ENCODE measurements at regions not wholly inside any gene's neighbourhood (a gene's known extent, or its start where the extent isn't known, plus 50 kb on each side); places are given as distances from the start of the nearest gene placed in this dataset.

DNA sequence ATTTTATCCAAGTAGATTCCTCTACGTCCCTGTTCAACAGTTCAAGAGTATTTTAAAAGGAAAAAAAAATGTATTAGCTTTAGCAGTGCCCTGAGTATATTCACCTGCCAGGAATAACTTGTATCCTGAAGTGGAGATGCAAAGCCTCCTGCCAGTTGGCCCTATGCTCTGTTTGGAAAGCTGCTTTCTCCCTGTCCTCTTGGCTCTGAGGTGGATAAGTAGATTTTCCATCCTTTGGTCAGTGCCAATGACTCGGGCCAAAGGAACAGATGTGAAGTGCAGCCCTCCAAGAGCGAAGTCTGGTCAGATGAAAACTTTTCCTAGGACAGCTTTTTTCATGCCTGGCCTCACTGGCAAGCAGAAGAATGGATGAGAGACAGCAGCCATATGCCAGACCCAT lies 839.9 kb upstream of the TENM4 start:
- no peak for TF ChIP-seq YY1 (IDR thresholded peaks at IDR 0.05; ENCODE audit: low read depth)
- no peak for TF ChIP-seq CEBPB (IDR thresholded peaks at IDR 0.05)
- TF ChIP-seq, protein P1, sequence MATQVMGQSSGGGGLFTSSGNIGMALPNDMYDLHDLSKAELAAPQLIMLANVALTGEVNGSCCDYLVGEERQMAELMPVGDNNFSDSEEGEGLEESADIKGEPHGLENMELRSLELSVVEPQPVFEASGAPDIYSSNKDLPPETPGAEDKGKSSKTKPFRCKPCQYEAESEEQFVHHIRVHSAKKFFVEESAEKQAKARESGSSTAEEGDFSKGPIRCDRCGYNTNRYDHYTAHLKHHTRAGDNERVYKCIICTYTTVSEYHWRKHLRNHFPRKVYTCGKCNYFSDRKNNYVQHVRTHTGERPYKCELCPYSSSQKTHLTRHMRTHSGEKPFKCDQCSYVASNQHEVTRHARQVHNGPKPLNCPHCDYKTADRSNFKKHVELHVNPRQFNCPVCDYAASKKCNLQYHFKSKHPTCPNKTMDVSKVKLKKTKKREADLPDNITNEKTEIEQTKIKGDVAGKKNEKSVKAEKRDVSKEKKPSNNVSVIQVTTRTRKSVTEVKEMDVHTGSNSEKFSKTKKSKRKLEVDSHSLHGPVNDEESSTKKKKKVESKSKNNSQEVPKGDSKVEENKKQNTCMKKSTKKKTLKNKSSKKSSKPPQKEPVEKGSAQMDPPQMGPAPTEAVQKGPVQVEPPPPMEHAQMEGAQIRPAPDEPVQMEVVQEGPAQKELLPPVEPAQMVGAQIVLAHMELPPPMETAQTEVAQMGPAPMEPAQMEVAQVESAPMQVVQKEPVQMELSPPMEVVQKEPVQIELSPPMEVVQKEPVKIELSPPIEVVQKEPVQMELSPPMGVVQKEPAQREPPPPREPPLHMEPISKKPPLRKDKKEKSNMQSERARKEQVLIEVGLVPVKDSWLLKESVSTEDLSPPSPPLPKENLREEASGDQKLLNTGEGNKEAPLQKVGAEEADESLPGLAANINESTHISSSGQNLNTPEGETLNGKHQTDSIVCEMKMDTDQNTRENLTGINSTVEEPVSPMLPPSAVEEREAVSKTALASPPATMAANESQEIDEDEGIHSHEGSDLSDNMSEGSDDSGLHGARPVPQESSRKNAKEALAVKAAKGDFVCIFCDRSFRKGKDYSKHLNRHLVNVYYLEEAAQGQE (IDR thresholded peaks at IDR 0.05; ENCODE audit: low read depth) = no peak
- TF ChIP-seq FOXM1 (IDR thresholded peaks at IDR 0.05; ENCODE audit: borderline replicate concordance, low read depth) = no peak
- TF ChIP-seq, protein P2, sequence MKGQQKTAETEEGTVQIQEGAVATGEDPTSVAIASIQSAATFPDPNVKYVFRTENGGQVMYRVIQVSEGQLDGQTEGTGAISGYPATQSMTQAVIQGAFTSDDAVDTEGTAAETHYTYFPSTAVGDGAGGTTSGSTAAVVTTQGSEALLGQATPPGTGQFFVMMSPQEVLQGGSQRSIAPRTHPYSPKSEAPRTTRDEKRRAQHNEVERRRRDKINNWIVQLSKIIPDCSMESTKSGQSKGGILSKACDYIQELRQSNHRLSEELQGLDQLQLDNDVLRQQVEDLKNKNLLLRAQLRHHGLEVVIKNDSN (IDR thresholded peaks at IDR 0.05) = no peak
- no peak for TF ChIP-seq TAF1 (IDR thresholded peaks at IDR 0.05; ENCODE audit: low read depth)
- TF ChIP-seq CREB1 (IDR thresholded peaks at IDR 0.05; ENCODE audit: low read depth) = no peak
- TF ChIP-seq, protein P3, sequence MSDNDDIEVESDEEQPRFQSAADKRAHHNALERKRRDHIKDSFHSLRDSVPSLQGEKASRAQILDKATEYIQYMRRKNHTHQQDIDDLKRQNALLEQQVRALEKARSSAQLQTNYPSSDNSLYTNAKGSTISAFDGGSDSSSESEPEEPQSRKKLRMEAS (IDR thresholded peaks at IDR 0.05) = no peak
- no peak for TF ChIP-seq RAD21 (IDR thresholded peaks at IDR 0.05; ENCODE audit: low read depth)
- TF ChIP-seq EGR1 (IDR thresholded peaks at IDR 0.05) = no peak
- TF ChIP-seq ZBTB7A (IDR thresholded peaks at IDR 0.05; ENCODE audit: low read depth) = no peak
- no peak for TF ChIP-seq EP300 (IDR thresholded peaks at IDR 0.05; ENCODE audit: borderline replicate concordance)

Measured in Ishikawa (cell line).